Stimulated activated CD8-positive, alpha-beta memory T cell treated with anti-CD3 and anti-CD28 coated beads, Interleukin-2, amount 100 ng/mL, for 1 hour (primary cell): ENCODE measurements at regions not wholly inside any gene's neighbourhood (a gene's known extent, or its start where the extent isn't known, plus 50 kb on each side); places are given as distances from the start of the nearest gene placed in this dataset.
"Not testable (repeated sequence)": the region's sequence is repeated elsewhere in the genome, so short reads cannot be mapped to it uniquely, and the experiment has no call there.

Experiments used
- DNase-seq, 2 donors: peaks; one replicate each; pipeline ENCODE4 v3.0.0-alpha.2; 2020; ENCODE audit warnings: low read depth in 2 of 2

- DNase-seq, result no peak
Measured at GRCh38 chr18:1488394-1488793, 583.7 kb downstream of the ADCYAP1 start.

GRCh38 chr18:1488957-1489356 lies 584.3 kb downstream of the ADCYAP1 start:
- DNase-seq, result no peak

GRCh38 chr18:1495387-1495786 lies 590.7 kb downstream of the ADCYAP1 start:
- no peak for DNase-seq

- DNase-seq, result no peak
Measured at GRCh38 chr18:1496096-1496495, 591.4 kb downstream of the ADCYAP1 start.

- no peak for DNase-seq
Measured at GRCh38 chr18:1498216-1498615, 593.5 kb downstream of the ADCYAP1 start.

GRCh38 chr18:1499265-1499664 lies 594.6 kb downstream of the ADCYAP1 start:
- DNase-seq, result no peak

GRCh38 chr18:1503847-1504246 lies 599.2 kb downstream of the ADCYAP1 start:
- no peak for DNase-seq

- DNase-seq, result no peak
Measured at GRCh38 chr18:1505856-1506255, 601.2 kb downstream of the ADCYAP1 start.

GRCh38 chr18:1510542-1511179 lies 606.0 kb downstream of the ADCYAP1 start:
- DNase-seq, result no peak

- DNase-seq, result no peak
Measured at GRCh38 chr18:1511619-1512311, 607.1 kb downstream of the ADCYAP1 start.

GRCh38 chr18:1513519-1513918 lies 608.8 kb downstream of the ADCYAP1 start:
- no peak for DNase-seq

- DNase-seq, result not testable (repeated sequence)
Measured at GRCh38 chr18:1521588-1522248, 617.0 kb downstream of the ADCYAP1 start.

GRCh38 chr18:1522249-1522615 lies 617.6 kb downstream of the ADCYAP1 start:
- no peak for DNase-seq

GRCh38 chr18:1526991-1527390 lies 622.3 kb downstream of the ADCYAP1 start:
- DNase-seq, result no peak

- no peak for DNase-seq
Measured at GRCh38 chr18:1527805-1528204, 623.1 kb downstream of the ADCYAP1 start.

- no peak for DNase-seq
Measured at GRCh38 chr18:1528447-1528846, 623.8 kb downstream of the ADCYAP1 start.

- DNase-seq, result no peak
Measured at GRCh38 chr18:1528964-1529509, 624.4 kb downstream of the ADCYAP1 start.

GRCh38 chr18:1530650-1531049 lies 626.0 kb downstream of the ADCYAP1 start:
- DNase-seq, result no peak

GRCh38 chr18:1539276-1539675 lies 634.6 kb downstream of the ADCYAP1 start:
- DNase-seq, result no peak

GRCh38 chr18:1541478-1541877 lies 636.8 kb downstream of the ADCYAP1 start:
- no peak for DNase-seq

GRCh38 chr18:1542230-1542774 lies 637.6 kb downstream of the ADCYAP1 start:
- no peak for DNase-seq

GRCh38 chr18:1544016-1544415 lies 639.3 kb downstream of the ADCYAP1 start:
- no peak for DNase-seq

GRCh38 chr18:1557711-1558110 lies 653.0 kb downstream of the ADCYAP1 start:
- DNase-seq, result not testable (repeated sequence)
